ENCODE measurements at regions not wholly inside any gene's neighbourhood (a gene's known extent, or its start where the extent isn't known, plus 50 kb on each side); places are given as distances from the start of the nearest gene placed in this dataset.
"Not testable (repeated sequence)": the region's sequence is repeated elsewhere in the genome, so short reads cannot be mapped to it uniquely, and the experiment has no call there.

DNA sequence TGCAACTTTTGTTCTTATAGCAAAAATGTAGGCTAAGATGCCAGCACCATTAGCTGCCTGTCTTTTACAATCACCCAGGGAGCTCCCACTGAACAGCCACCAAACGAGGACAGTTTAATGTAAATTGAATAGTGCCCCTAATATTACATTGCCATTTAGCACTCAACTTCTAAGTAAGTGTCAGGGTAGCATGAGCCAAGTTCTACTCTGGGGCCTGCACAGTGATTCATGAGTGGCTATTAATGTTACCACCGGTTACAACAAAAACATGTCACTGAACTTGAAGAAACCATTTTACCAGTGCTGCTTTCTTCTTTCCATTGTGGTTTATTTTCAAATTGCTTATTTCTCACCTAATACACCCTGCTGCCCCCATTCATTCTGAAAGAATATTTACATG is 295.6 kb upstream of the RRP15 start:
- no peaks in the 10 kb centered on the region for H3K79me2 ChIP-seq (ENCODE audit: control insufficient read depth, insufficient read depth, low read length)
- in situ Hi-C loops (cut with MboI) (no loop called here), intact Hi-C loops (cut with micrococcal nuclease) (no loop called here)
- no peak overlapping the region for H3K4me3 ChIP-seq
- H3K9ac ChIP-seq (ENCODE audit: insufficient read depth in 1 of 2, low read depth in 2 of 2, low read length in 2 of 2) = no peak overlapping the region
- H3K9me1 ChIP-seq (ENCODE audit: control insufficient read depth, insufficient read depth, low read length) = no peaks in the 10 kb centered on the region
- H3K4me1 ChIP-seq (replicated peaks in 1 of 2; ENCODE audit: control insufficient read depth in 2 of 2, insufficient read depth in 2 of 2, low read length in 2 of 2) = no peaks in the 10 kb centered on the region
- POLR2A ChIA-PET = interaction anchor here (0.6 kb wide), 1 partner anchor 52 kb away, joined by 3 read pairs; no protein-coding TSS in a partner anchor
- no peak overlapping the region for H2AFZ ChIP-seq (ENCODE audit: low read depth, low read length)
- DNase-seq (ENCODE audit: extremely low read depth in 1 of 4, low spot score in 3 of 4) = no peak
- H3K9me3 ChIP-seq (replicated peaks; ENCODE audit: control insufficient read depth, insufficient read depth, low read depth, low read length) = no peaks in the 10 kb centered on the region; the same call in none of the 2 replicates
- no peaks in the 10 kb centered on the region for H3K36me3 ChIP-seq (ENCODE audit: control insufficient read depth, insufficient read depth, low read length)
- WGBS (ENCODE audit: insufficient coverage, low coverage, missing lambda C conversion rate) = 7% methylated on average over 2 of the region's 2 CpGs
- no TSS peak for BruUV-seq (replicated peaks)
- no peaks in the 10 kb centered on the region for H4K20me1 ChIP-seq (replicated peaks; ENCODE audit: control insufficient read depth, insufficient read depth, low read length)
- H3K4me2 ChIP-seq (ENCODE audit: insufficient read depth, low read length) = no peak overlapping the region
- no peak overlapping the region for H3K27ac ChIP-seq (ENCODE audit: extremely low read depth, low read depth, low read length)
- no peak for TF ChIP-seq TCFL5 (CRISPR knock-in tag; conservative IDR thresholded peaks at IDR 0.05)
- ATAC-seq = no peak
- CTCF ChIA-PET (ENCODE audit: low intra/inter-chr PET ratio) = no interaction called here
- no peaks in the 10 kb centered on the region for H3K27me3 ChIP-seq (ENCODE audit: control insufficient read depth in 2 of 2, insufficient read depth in 2 of 2, low read length in 2 of 2)
- FAIRE-seq = no peak

DNA sequence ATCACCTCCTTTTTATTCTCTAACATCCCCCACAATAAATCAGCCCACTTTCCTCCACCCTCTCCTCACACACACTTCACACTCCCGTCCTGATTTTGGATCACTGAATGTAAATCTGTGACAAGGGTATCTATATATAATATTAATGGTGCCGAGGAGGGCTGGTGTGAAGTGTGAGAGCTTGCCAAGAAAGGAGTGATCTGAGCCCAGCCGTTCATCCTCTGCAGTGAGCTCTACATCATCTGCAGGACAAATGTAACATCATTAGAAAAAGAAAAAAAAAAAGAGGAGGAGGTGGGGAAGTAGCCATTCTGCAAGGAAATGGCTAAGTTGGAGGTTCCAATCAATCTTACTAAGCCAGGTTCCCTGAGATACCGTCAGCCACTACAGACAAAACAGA is 291.7 kb upstream of the RRP15 start:
- Histone ChIP-seq H3K4me3 (no peak overlapping the region), H3K4me2 (ENCODE audit: insufficient read depth, low read length) (no peak overlapping the region), H3K9me3 (replicated peaks; ENCODE audit: control insufficient read depth, insufficient read depth, low read depth, low read length) (peaks cover 1% of the 10 kb centered on the region; the same call in 1 of the 2 replicates), H3K36me3 (ENCODE audit: control insufficient read depth, insufficient read depth, low read length) (no peaks in the 10 kb centered on the region), H3K27me3 (ENCODE audit: control insufficient read depth in 2 of 2, insufficient read depth in 2 of 2, low read length in 2 of 2) (no peaks in the 10 kb centered on the region), H3K79me2 (ENCODE audit: control insufficient read depth, insufficient read depth, low read length) (no peaks in the 10 kb centered on the region), H3K9ac (ENCODE audit: insufficient read depth in 1 of 2, low read depth in 2 of 2, low read length in 2 of 2) (no peak overlapping the region), H3K9me1 (ENCODE audit: control insufficient read depth, insufficient read depth, low read length) (no peaks in the 10 kb centered on the region), H2AFZ (ENCODE audit: low read depth, low read length) (no peak overlapping the region), H3K27ac (ENCODE audit: extremely low read depth, low read depth, low read length) (no peak overlapping the region), H3K4me1 (replicated peaks in 1 of 2; ENCODE audit: control insufficient read depth in 2 of 2, insufficient read depth in 2 of 2, low read length in 2 of 2) (no peaks in the 10 kb centered on the region), H4K20me1 (replicated peaks; ENCODE audit: control insufficient read depth, insufficient read depth, low read length) (no peaks in the 10 kb centered on the region)
- FAIRE-seq (no peak), ATAC-seq (no peak), DNase-seq (ENCODE audit: extremely low read depth in 1 of 4, low spot score in 3 of 4) (no peak)
- whole genome bisulfite sequencing (ENCODE audit: insufficient coverage, low coverage, missing lambda C conversion rate) = 2% methylated on average over 4 of the region's 4 CpGs
- CTCF ChIA-PET (ENCODE audit: low intra/inter-chr PET ratio) = no interaction called here
- in situ Hi-C loops (cut with MboI) = no loop called here
- POLR2A ChIA-PET = no interaction called here
- TF ChIP-seq MED1 (CRISPR knock-in tag; IDR thresholded peaks at IDR 0.05; ENCODE audit: borderline replicate concordance) = no peak
- no peak for TF ChIP-seq GABPA (tag; conservative IDR thresholded peaks at IDR 0.05; ENCODE audit: low read depth)
- TF ChIP-seq CCAR2 (IDR thresholded peaks at IDR 0.05; ENCODE audit: low read depth, low read length) = no peak
- no peak for TF ChIP-seq PML (IDR thresholded peaks at IDR 0.05; ENCODE audit: low read length)
- TF ChIP-seq ZNF184 (CRISPR knock-in tag; IDR thresholded peaks at IDR 0.05) = no peak
- no peak for TF ChIP-seq HEY1 (CRISPR knock-in tag; IDR thresholded peaks at IDR 0.05; ENCODE audit: borderline replicate concordance)
- no peak for TF ChIP-seq POLR2G (IDR thresholded peaks at IDR 0.05; ENCODE audit: low read depth, low read length)
- TF ChIP-seq, protein P1, sequence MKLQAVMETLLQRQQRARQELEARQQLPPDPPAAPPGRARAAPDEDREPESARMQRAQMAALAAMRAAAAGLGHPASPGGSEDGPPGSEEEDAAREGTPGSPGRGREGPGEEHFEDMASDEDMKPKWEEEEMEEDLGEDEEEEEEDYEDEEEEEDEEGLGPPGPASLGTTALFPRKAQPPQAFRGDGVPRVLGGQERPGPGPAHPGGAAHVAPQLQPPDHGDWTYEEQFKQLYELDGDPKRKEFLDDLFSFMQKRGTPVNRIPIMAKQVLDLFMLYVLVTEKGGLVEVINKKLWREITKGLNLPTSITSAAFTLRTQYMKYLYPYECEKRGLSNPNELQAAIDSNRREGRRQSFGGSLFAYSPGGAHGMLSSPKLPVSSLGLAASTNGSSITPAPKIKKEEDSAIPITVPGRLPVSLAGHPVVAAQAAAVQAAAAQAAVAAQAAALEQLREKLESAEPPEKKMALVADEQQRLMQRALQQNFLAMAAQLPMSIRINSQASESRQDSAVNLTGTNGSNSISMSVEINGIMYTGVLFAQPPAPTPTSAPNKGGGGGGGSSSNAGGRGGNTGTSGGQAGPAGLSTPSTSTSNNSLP (IDR thresholded peaks at IDR 0.05; ENCODE audit: borderline replicate concordance, low read depth, low read length) = no peak
- intact Hi-C loops (cut with micrococcal nuclease) = no loop called here
- BruUV-seq (replicated peaks) = no TSS peak

DNA sequence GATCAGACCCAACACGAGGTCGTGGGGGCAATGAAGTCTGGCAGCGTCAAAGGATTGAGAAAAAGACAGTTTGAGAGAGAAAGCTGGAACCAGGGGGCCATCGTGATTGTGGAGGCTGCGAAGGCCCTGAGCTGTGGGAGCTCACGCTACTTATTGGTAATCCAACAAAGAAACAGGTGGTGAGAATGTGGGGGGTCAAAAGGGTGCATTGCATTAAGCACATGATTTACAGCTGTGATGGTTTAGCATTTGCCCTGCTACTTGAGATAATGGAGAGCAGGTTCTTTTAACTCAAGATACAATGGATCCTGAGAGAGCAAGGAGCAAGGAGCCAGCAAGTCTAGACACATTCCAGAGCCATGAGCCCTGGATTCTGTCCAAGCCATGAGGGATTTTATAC is 276.8 kb upstream of the RRP15 start:
- CTCF ChIA-PET (ENCODE audit: low intra/inter-chr PET ratio); FAIRE-seq; H4K20me1 ChIP-seq (replicated peaks; ENCODE audit: control insufficient read depth, insufficient read depth, low read length); H2AFZ ChIP-seq (ENCODE audit: low read depth, low read length); H3K36me3 ChIP-seq (ENCODE audit: control insufficient read depth, insufficient read depth, low read length); DNase-seq (ENCODE audit: extremely low read depth in 1 of 4, low spot score in 3 of 4); H3K27ac ChIP-seq (ENCODE audit: extremely low read depth, low read depth, low read length); H3K4me1 ChIP-seq (replicated peaks in 1 of 2; ENCODE audit: control insufficient read depth in 2 of 2, insufficient read depth in 2 of 2, low read length in 2 of 2); intact Hi-C loops (cut with micrococcal nuclease); H3K4me3 ChIP-seq; in situ Hi-C loops (cut with MboI); H3K9me1 ChIP-seq (ENCODE audit: control insufficient read depth, insufficient read depth, low read length); H3K79me2 ChIP-seq (ENCODE audit: control insufficient read depth, insufficient read depth, low read length); BruUV-seq (replicated peaks); ATAC-seq; H3K9ac ChIP-seq (ENCODE audit: insufficient read depth in 1 of 2, low read depth in 2 of 2, low read length in 2 of 2); H3K4me2 ChIP-seq (ENCODE audit: insufficient read depth, low read length); H3K27me3 ChIP-seq (ENCODE audit: control insufficient read depth in 2 of 2, insufficient read depth in 2 of 2, low read length in 2 of 2); H3K9me3 ChIP-seq (replicated peaks; ENCODE audit: control insufficient read depth, insufficient read depth, low read depth, low read length): not testable (repeated sequence)
- POLR2A ChIA-PET = interaction anchor here (1.2 kb wide), 1 partner anchor 8 kb away, joined by 3 read pairs; no protein-coding TSS in a partner anchor
- under 1% methylated on average over 6 of the region's 6 CpGs for WGBS (ENCODE audit: insufficient coverage, low coverage, missing lambda C conversion rate)

Measured in K562 (cell line).